Fibroblast of peridontal ligament (primary cell): ENCODE measurements at regions not wholly inside any gene's neighbourhood (a gene's known extent, or its start where the extent isn't known, plus 50 kb on each side); places are given as distances from the start of the nearest gene placed in this dataset.
A peak's percentile ranks its signal among the peaks of the same experiment; 100 is the strongest.

Source experiments
- DNase-seq: peaks from one replicate; pipeline ENCODE4 v3.0.0-alpha.2; 2010; ENCODE audit errors: extremely low read depth

DNA sequence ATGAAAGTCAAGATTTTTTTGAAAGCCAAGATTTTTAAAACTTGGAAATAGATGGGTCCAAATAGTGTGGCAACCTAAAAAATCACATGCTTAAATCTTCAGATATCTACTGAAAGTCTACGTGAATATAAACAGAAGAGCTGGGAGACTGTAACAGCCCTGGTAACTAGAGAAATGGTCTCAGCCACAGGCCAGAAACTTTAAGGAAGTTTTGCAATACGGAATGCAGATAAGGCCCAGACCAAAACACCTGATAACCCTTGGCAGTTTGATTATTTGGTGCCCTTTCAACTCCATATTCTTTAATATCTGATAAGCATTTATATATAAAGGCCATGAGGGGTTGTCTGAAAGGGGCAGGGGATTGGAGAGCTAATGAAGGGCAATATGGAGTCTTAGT, 537.3 kb upstream of the TGFBR2 start:
- no peak for DNase-seq

GRCh38 chr3:30073040-30073439, 533.4 kb upstream of the TGFBR2 start:
- no peak for DNase-seq

DNA sequence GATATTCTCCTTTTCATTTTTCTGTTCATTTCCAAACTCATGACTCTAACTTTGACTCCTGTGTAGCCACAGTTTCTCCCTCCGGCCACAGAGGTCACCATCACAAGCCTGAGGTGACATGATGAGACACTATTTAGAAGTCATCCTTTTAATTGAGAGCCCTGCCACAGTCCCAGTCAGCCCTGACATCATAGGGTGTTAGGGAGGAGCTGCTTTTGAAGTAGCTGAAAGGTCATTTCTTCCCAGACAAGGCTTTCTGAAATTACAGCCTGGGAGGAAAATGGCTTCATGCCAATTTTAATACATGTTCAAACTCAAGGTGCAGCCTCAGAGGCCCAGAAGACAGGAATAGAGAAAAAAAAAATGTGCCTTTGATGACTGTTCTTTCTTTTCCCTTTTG, 532.8 kb upstream of the TGFBR2 start:
- no peak for DNase-seq

DNA sequence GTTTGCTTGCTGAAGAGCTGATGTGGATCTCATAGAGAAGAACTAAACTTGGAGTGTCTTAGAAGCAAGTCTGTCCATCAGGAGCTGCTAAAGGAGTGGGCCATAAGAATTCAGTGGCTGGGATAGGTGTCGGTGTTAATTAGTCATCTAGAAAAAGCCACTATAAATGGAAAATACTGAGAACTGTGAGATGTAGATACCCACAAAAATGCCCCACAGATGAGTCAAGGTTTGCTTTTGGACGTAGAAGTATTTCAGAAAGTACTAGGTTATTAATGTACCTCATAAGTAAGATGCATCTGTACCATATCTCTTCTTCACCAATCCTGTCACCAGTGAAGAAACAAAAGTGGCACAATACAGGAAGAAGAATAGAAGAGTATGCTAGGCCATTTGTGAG, 530.9 kb upstream of the TGFBR2 start:
- no peak for DNase-seq

- no peak for DNase-seq
Measured at GRCh38 chr3:30076899-30077298, 529.5 kb upstream of the TGFBR2 start.

DNA sequence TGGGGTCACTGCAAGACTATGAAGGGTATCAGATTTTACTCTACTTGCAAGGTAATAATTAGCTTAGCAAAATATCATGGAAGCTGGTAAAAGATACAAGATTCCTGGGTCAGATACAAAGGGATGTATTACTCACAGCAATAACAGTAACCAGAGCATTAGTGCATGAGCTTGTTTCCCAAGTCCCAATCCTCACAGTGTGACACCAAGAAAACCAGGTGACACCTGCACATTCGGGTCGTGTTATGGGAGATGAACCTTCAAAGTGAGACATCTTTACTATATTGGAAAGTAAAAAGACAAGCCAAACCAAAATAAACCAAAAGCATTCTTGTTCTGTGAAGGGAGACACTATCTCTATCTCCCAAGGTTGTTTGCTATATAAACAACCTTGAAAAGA, 528.7 kb upstream of the TGFBR2 start:
- no peak for DNase-seq

DNA sequence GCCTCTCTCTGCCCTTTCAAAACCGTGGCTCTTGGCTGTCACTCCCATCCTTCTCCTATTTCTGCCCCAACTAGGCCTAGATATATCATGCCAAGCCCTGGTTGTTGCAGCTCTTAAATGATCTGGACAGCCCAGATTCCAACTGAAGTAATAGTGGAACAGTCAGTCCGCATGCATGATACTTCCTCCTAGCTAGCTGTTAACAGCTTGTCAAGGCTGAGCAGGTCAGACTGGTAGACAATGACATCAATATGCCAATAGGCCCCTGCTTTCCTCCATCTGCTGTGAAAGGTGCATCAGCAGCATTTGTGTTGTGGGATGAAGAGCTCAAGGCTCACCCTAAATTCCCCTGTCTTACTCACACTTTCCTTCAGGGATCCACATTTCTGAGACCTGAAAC, 527.7 kb upstream of the TGFBR2 start:
- peak; percentile 30 for DNase-seq

DNA sequence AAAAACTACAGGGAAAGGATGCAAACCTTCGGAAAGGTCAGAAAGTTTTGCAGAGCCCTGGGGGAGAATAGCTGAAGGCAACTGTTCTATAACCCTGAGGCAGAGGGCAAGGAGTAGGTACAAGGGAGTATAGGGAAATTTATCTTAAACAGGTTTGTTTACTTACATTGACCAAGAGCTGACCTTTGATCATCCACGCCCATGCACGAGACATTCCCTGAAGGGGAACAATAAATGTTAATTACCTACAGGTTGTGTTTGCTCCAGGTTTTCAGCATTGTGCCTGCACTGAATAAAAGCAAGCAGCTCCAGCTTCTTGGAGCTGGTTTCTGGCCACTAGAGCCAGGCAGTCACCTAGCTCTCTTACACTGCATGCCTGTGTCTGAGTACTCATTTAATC, 524.5 kb upstream of the TGFBR2 start:
- no peak for DNase-seq

- DNase-seq: no peak
Measured at GRCh38 chr3:30082652-30083051, 523.7 kb upstream of the TGFBR2 start.

GRCh38 chr3:30083315-30083714, 523.1 kb upstream of the TGFBR2 start:
- DNase-seq: no peak

DNA sequence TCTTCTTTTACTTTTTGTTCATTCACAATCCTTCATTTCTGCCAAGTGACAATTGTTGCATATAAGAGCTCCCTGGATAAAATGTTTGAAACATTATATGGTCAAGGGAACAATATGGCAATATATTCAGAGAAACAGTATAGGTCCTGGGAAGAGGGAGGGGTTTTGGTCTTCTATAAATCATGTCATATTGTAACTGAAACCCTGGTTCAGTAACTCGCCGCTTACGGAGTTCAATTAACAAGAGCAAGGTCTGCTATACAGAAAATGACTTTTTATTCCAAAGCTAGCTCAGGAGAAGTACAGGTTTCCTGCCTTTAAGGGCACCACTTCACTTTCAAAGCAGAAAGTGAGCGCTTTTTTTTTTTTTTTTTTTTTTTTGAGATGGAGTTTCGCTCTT, 522.1 kb upstream of the TGFBR2 start:
- DNase-seq: no peak

DNA sequence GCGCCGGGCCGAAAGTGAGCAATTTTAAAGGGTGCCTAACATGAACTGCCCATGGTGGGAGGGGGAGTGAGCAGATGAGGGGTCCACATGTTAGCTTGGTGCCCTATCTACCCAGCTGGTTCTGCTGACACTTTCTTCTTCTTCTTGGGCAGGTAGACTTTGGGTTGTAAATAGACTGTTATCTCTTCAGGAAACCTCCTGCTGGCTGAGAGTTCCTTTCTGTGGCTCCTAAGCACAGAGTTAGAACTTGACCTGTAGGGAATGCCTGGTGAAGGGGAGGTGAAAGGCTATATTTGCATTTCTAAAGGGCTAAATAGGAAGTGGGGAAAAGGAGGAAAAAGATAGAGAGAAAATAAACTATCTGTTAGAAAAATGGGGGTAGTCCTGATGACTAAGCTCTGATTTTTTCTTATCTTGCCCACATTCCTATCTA, 521.4 kb upstream of the TGFBR2 start:
- DNase-seq: no peak

DNA sequence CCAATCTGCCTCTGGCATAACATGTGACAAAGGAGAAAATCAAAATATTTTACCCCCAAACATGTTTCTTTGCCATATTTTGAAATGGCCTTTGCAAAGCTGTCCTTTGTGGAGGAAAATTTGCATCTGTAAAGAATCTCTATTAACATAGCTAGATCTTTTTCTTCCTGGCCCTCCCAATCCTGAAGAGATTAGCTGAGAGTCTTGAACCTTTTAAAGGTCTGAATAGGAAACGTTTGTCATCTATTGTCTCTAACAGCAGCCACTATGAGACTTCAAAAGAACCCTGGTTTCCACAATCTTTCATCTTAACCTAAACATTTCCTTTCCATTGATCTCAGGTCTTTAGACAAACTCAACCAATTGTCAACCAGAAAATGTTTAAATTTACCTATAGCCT, 520.9 kb upstream of the TGFBR2 start:
- no peak for DNase-seq

- DNase-seq: no peak
Measured at GRCh38 chr3:30091686-30092085, 514.7 kb upstream of the TGFBR2 start.

GRCh38 chr3:30097022-30097650, 509.3 kb upstream of the TGFBR2 start:
- DNase-seq: no peak

DNA sequence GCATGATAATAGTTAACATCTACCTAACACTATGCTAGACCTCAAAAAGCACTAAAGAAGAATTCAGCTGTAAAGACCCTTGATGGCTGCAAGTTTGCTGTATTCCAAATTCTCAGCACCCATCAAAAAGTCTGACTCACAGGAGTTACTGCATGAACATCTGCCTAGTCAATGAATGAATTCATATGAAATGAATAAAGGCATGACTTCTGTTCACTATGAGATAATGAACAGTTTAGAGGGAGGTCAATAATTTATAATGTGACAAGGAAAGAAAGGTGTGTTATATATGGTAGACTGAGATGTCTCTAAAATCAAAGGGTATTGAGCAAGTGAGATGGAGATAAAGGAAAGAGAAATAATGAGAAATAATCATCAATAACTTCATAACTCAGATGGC, 508.2 kb upstream of the TGFBR2 start:
- no peak for DNase-seq

DNA sequence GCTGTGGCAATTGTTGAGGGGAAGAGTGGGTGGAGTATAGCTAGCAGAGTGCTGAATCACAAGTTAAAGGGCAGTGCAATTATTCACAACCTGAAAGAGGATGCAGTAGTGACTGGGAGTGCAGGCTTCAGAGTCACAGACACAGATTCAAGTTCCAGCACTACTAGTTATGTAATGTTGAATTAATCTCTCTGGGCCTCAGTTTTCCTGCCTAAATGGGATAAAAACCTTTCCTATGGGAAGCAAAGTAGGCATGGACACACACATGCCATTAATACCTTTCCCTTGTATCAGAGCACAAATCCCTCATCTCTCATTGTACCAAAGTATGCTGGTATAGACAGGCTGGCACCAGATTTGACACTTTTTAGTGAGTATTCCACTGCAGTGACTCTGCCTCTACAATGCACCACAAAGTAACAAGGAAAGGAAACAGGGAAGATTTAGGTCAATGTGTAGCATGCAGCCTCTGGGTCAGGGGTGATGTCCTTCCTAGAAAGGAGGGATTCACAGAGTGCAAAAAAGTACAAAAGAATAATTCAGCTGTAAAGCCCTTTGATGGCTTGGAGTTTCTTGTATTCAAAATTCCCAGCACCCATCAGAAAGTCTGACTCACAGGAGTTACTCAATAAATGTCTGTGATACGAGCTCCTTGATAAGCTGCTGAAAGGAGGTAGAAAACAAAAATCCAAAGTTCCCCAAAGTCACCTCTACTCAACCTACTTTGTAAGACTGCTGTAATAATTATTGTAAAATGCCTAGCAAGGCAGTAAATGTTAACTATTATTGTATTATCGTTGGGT, 507.5 kb upstream of the TGFBR2 start:
- DNase-seq: peak; percentile 44

GRCh38 chr3:30102356-30102755, 504.0 kb upstream of the TGFBR2 start:
- DNase-seq: no peak

- no peak for DNase-seq
Measured at GRCh38 chr3:30103186-30103585, 503.2 kb upstream of the TGFBR2 start.

GRCh38 chr3:30107531-30107930, 498.9 kb upstream of the TGFBR2 start:
- no peak for DNase-seq

GRCh38 chr3:30112411-30112810, 494.0 kb upstream of the TGFBR2 start:
- no peak for DNase-seq

DNA sequence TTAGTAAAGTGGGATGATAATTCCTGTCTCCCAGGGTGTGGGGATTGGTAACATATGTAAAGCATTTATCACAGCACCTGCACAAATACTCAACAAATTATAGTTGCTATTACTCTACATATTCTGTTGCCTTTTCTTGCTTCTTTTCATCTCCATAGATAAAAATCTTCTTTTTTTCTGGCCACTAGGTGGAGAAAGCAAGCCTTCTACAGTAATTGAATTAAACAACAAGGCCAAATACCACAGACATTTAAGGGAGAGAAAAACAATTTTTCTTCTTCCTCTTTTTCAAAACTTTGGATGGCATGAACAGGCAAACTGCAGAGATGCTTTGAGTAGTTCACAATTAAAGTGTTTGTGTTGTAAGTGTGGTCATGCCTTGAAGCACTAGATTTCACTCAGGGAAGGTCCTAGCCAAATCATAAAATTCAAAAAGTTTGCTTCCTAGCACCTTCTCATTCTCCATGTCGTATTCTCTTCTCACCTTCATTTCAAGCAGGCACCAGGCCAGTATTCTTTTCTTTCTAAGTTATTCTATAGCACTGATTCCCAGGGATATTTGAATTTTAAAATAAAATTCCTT, 493.4 kb upstream of the TGFBR2 start:
- DNase-seq: peak; percentile 73

DNA sequence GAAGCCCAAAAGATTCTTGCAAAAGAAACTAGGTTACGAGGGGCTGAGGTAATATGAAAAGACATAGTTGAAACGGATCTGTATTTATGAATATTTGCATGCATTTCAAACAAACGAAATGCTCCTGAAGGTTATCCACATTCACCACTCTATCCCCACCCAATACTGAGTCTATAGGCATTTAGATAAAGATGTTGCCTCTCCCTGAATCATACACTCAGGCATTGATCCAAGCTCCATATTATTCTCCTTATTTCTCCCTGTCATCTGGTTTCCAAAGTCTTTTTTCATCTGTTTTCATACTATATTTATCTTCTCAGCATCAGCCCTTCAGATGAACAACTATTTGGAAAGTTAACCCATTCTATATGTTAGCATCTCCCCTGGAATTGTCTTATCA, 492.5 kb upstream of the TGFBR2 start:
- DNase-seq: no peak
